K562 (cell line): ENCODE measurements at regions not wholly inside any gene's neighbourhood (a gene's known extent, or its start where the extent isn't known, plus 50 kb on each side); places are given as distances from the start of the nearest gene placed in this dataset.

Source experiments
- ATAC-seq: fragments of 200-7000 bp; cut with Tn5 transposase; 3 replicates; pipeline ENCODE4 v1.9.1; 2020; ENCODE audit warnings: moderate library complexity
- BruUV-seq: library from RNA; stranded (reverse); fragments of 400-500 nt; replicated peaks from 2 replicates; lab custom pipeline; 2021; lab: Mats Ljungman, UMichigan
- CTCF ChIA-PET: fragments of 300-600 bp; formaldehyde crosslinking; extraction: SDS; loops from one replicate; lab custom pipeline; 2021; ENCODE audit warnings: low intra/inter-chr PET ratio; lab: Yijun Ruan, JAX
- POLR2A ChIA-PET: fragments of 300-600, 350-650 bp; sonication (Branson Sonifier 250); formaldehyde crosslinking; extraction: SDS; loops from one replicate; lab custom pipeline; 2021; ENCODE audit warnings: antibody characterized with exemption, inconsistent platforms; lab: Yijun Ruan, JAX
- DNase-seq, 4 experiments: peaks; one replicate each; pipeline versions ENCODE4 v3.0.0 to v3.0.0-alpha.2; 2011 to 2018; ENCODE audit warnings: low spot score in 3 of 4, mixed read lengths in 3 of 4; ENCODE audit errors: extremely low read depth in 1 of 4
- FAIRE-seq: peaks from 2 replicates; lab custom pipeline; 2011; peaks lifted over from hg19 to GRCh38; lab: Jason Lieb, UNC
- H2AFZ ChIP-seq: 2 replicates; pipeline ENCODE4 v1.6.0; 2011; ENCODE audit warnings: low read depth, low read length, control low read depth, inconsistent platforms
- H3K27ac ChIP-seq: fragments of 200-600 bp; 3 replicates; pipeline ENCODE4 v1.8.0; 2011; ENCODE audit warnings: low read depth, mild to moderate bottlenecking, control low read depth, inconsistent platforms, low read length, moderate library complexity, mixed read lengths; ENCODE audit errors: extremely low read depth
- H3K27me3 ChIP-seq, 2 experiments: fragments of 300-600 bp in 1 of 2; 2 replicates in 1 of 2; 3 replicates in 1 of 2; pipeline versions ENCODE4 v1.6.0 to v1.8.0; 2011; ENCODE audit warnings: inconsistent platforms in 2 of 2, low read length in 2 of 2, mild to moderate bottlenecking in 1 of 2, mixed read lengths in 1 of 2, moderate library complexity in 1 of 2; ENCODE audit not compliant: control insufficient read depth in 2 of 2, insufficient read depth in 2 of 2
- H3K36me3 ChIP-seq: fragments of 300-600 bp; 3 replicates; pipeline ENCODE4 v1.8.0; 2011; ENCODE audit warnings: mild to moderate bottlenecking, low read length, inconsistent platforms; ENCODE audit not compliant: control insufficient read depth, insufficient read depth
- H3K4me1 ChIP-seq, 2 experiments: fragments of 200-600 bp in 1 of 2; replicated peaks in 1 of 2; 2 replicates in 1 of 2; 3 replicates in 1 of 2; pipeline versions ENCODE4 v1.5.1 to v1.8.0; 2011; ENCODE audit warnings: inconsistent platforms in 2 of 2, low read length in 2 of 2, mild to moderate bottlenecking in 1 of 2, mixed read lengths in 1 of 2, moderate library complexity in 1 of 2; ENCODE audit not compliant: control insufficient read depth in 2 of 2, insufficient read depth in 2 of 2
- H3K4me2 ChIP-seq: 2 replicates; pipeline ENCODE4 v1.6.1; 2011; ENCODE audit warnings: low read length, control low read depth, inconsistent platforms, mixed read lengths; ENCODE audit not compliant: insufficient read depth
- H3K4me3 ChIP-seq: fragments of 200-600 bp; sonication (generic), shearing (Covaris generic); 2 replicates; pipeline ENCODE4 v1.5.1; 2016; ENCODE audit warnings: control low read depth, inconsistent platforms
- H3K79me2 ChIP-seq: fragments of 200-600 bp; 3 replicates; pipeline ENCODE4 v1.8.0; 2011; ENCODE audit warnings: low read length, inconsistent platforms; ENCODE audit not compliant: control insufficient read depth, insufficient read depth
- H3K9ac ChIP-seq, 2 experiments: 2 replicates each; pipeline versions ENCODE4 v1.6.0 to v1.6.1; 2011; ENCODE audit warnings: low read depth in 2 of 2, low read length in 2 of 2, control low read depth in 1 of 2, inconsistent platforms in 1 of 2, mild to moderate bottlenecking in 1 of 2, mixed read lengths in 1 of 2; ENCODE audit not compliant: insufficient read depth in 1 of 2
- H3K9me1 ChIP-seq: one replicate; pipeline ENCODE4 v1.6.0; 2011; ENCODE audit warnings: inconsistent platforms, mild to moderate bottlenecking, low read length, moderate library complexity; ENCODE audit not compliant: control insufficient read depth, insufficient read depth
- H3K9me3 ChIP-seq: replicated peaks from 2 replicates; pipeline ENCODE4 v1.5.1; 2011; ENCODE audit warnings: low read depth, low read length, inconsistent platforms; ENCODE audit not compliant: control insufficient read depth, insufficient read depth
- H4K20me1 ChIP-seq: replicated peaks from 2 replicates; pipeline ENCODE4 v1.6.1; 2011; ENCODE audit warnings: low read length, inconsistent platforms, mixed read lengths; ENCODE audit not compliant: control insufficient read depth, insufficient read depth
- BRF1 ChIP-seq: IDR thresholded peaks from 3 replicates; pipeline ENCODE4 v1.6.1; 2011; ENCODE audit warnings: borderline replicate concordance, mild to moderate bottlenecking; ENCODE audit not compliant: insufficient read length; ENCODE audit errors: extremely low read depth
- ETS2 ChIP-seq: IDR thresholded peaks from 2 replicates; pipeline ENCODE4 v1.6.1; 2016; ENCODE audit warnings: borderline replicate concordance, missing genetic modification characterization, mild to moderate bottlenecking, moderate library complexity, missing compliant biosample characterization; ENCODE audit not compliant: poor library complexity, severe bottlenecking
- FOXJ2 ChIP-seq: fragments of 200-800 bp; sonication (Bioruptor generic); IDR thresholded peaks from 2 replicates; pipeline ENCODE4 v1.6.1; 2016; ENCODE audit warnings: missing genetic modification characterization, missing compliant biosample characterization
- HDAC3 ChIP-seq: fragments of 450-650 bp; IDR thresholded peaks from 2 replicates; pipeline ENCODE4 v1.6.1; 2018; ENCODE audit warnings: borderline replicate concordance, mild to moderate bottlenecking, moderate library complexity; ENCODE audit not compliant: partially characterized antibody
- RBM34 ChIP-seq: fragments of 200-400 bp; formaldehyde crosslinking; IDR thresholded peaks from 2 replicates; pipeline ENCODE4 v1.6.1; 2018; ENCODE audit warnings: low read length, borderline replicate concordance; ENCODE audit not compliant: insufficient read depth
- TCF7 ChIP-seq: sonication (generic); IDR thresholded peaks from 2 replicates; pipeline ENCODE4 v1.6.1; 2016; ENCODE audit warnings: antibody characterized with exemption, borderline replicate concordance
- TSC22D4 ChIP-seq: fragments of 450-650 bp; IDR thresholded peaks from 2 replicates; pipeline ENCODE4 v1.6.1; 2016; ENCODE audit warnings: missing genetic modification characterization, missing biosample characterization, control low read depth
- XRCC4 ChIP-seq: IDR thresholded peaks from one replicate; pipeline ENCODE4 v1.6.1; 2011; ENCODE audit not compliant: insufficient read depth, insufficient read length; ENCODE audit errors: extremely low read depth
- ZEB2 ChIP-seq: fragments of 450-650 bp; IDR thresholded peaks from 2 replicates; pipeline ENCODE4 v1.6.1; 2016
- ZNF12 ChIP-seq: sonication (generic); formaldehyde crosslinking; IDR thresholded peaks from 2 replicates; pipeline ENCODE4 v1.4.0; 2020; ENCODE audit warnings: mild to moderate bottlenecking, missing genetic modification reagents
- ZNF124 ChIP-seq: sonication (generic); formaldehyde crosslinking; IDR thresholded peaks from 2 replicates; pipeline ENCODE4 v1.8.1; 2022; ENCODE audit warnings: missing genetic modification reagents
- ZNF134 ChIP-seq: fragments of 250-450 bp; sonication (Bioruptor Pico); conservative IDR thresholded peaks from 2 replicates; pipeline ENCODE4 v1.4.0; 2020
- ZNF586 ChIP-seq: fragments of 450-650 bp; formaldehyde crosslinking; conservative IDR thresholded peaks from 2 replicates; pipeline ENCODE4 v1.4.0; 2020; ENCODE audit warnings: mild to moderate bottlenecking, moderate library complexity
- ZNF766 ChIP-seq: fragments of 200-800 bp; sonication (Bioruptor generic); conservative IDR thresholded peaks from 2 replicates; pipeline ENCODE4 v1.6.1; 2016; ENCODE audit warnings: missing genetic modification characterization, missing compliant biosample characterization
- WGBS: fragments of 100-300 bp; shearing (Covaris generic); methylation state at CpG from one replicate; pipeline ENCODE4 v1.1.6; 2016; ENCODE audit warnings: low coverage, mixed read lengths; ENCODE audit not compliant: insufficient coverage; ENCODE audit errors: missing lambda C conversion rate; 5-methylcytosine and 5-hydroxymethylcytosine counted together
- in situ Hi-C: fragments of 300-500 bp; cut with MboI; formaldehyde crosslinking; loops from 4 replicates; pipeline ENCODE4 v1.15.0; 2018; ENCODE audit warnings: inconsistent platforms, mixed read lengths
- intact Hi-C: fragments of 100-400 bp; cut with micrococcal nuclease; formaldehyde crosslinking; loops from 2 replicates; pipeline ENCODE4 v1.14.2; 2022

- FAIRE-seq (no peak), DNase-seq (no peak), ATAC-seq (no peak)
- no TSS peak for BruUV-seq
- Histone ChIP-seq H3K9me1 (no peaks in the 10 kb centered on the region), H3K9me3 (no peaks in the 10 kb centered on the region), H3K4me1 (0 out of 5 replicates have a peak, but pooled peaks cover 0 to 3% of the 10 kb centered on the region in 2 experiments), H3K4me3 (no peak overlapping the region), H3K9ac (no peak overlapping the region), H2AFZ (no peak overlapping the region), H3K36me3 (no peaks in the 10 kb centered on the region), H3K27ac (no peak overlapping the region), H3K4me2 (no peak overlapping the region), H3K27me3 (peaks cover 0 to 31% of the 10 kb centered on the region in 2 experiments; a peak in 4 of 5 replicates), H3K79me2 (no peaks in the 10 kb centered on the region), H4K20me1 (no peaks in the 10 kb centered on the region)
- 0% methylated on average over 11 of the region's 19 CpGs for WGBS
- ChIA-PET CTCF (no interaction called here), POLR2A (no interaction called here)
- in situ Hi-C loops = no loop called here
- intact Hi-C loops = no loop called here
- TF ChIP-seq ETS2 (tag) (no peak), ZNF586 (no peak), TSC22D4 (no peak), ZNF124 (CRISPR knock-in tag) (no peak), TCF7 (no peak), ZNF12 (CRISPR knock-in tag) (no peak), BRF1 (no peak), ZEB2 (no peak), FOXJ2 (no peak), HDAC3 (no peak), ZNF134 (no peak), ZNF766 (no peak), XRCC4 (no peak), RBM34 (no peak)
Observed at GRCh38 chr14:101114726-101115515, 211.4 kb upstream of the RTL1 start.
